ENCODE measurements at regions not wholly inside any gene's neighbourhood (a gene's known extent, or its start where the extent isn't known, plus 50 kb on each side); places are given as distances from the start of the nearest gene placed in this dataset.

DNA sequence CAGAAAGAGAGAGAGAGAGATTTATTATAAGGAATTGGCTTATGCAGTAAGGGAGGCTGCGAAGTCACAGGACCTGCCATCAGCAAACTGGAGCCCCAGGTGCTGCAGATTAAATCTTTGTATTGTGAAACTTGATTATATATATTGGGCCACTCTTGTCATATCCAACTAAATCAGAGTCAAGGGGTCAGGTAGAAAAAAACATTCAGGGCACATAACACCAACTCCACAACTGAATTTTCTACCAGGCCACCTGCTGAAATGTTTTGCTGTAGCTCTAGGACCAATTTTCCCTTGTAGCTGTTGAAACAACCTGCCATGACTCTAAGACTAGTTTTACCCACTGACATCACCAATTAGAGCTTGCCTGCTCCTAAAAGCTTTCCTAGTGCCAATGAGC is 1240.8 kb downstream of the SLC16A7 start:
- TF ChIP-seq POLR2AphosphoS5 (IDR thresholded peaks at IDR 0.05; ENCODE audit: low read depth, low read length) (no peak), CBX3 (IDR thresholded peaks at IDR 0.05; ENCODE audit: low read depth) (no peak), EZH2 (IDR thresholded peaks at IDR 0.05) (no peak), CEBPB (IDR thresholded peaks at IDR 0.05; ENCODE audit: low read depth) (no peak), POLR2A (IDR thresholded peaks at IDR 0.05; ENCODE audit: borderline replicate concordance, extremely low read depth, insufficient read depth, insufficient read length) (no peak), YY1 (IDR thresholded peaks at IDR 0.05; ENCODE audit: extremely low read depth, insufficient replicate concordance, low read depth, low read length) (no peak), EGR1 (IDR thresholded peaks at IDR 0.05; ENCODE audit: low read depth) (no peak)
- TF ChIP-seq, protein P1, sequence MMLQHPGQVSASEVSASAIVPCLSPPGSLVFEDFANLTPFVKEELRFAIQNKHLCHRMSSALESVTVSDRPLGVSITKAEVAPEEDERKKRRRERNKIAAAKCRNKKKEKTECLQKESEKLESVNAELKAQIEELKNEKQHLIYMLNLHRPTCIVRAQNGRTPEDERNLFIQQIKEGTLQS (IDR thresholded peaks at IDR 0.05) = no peak
- TF ChIP-seq, protein P2, sequence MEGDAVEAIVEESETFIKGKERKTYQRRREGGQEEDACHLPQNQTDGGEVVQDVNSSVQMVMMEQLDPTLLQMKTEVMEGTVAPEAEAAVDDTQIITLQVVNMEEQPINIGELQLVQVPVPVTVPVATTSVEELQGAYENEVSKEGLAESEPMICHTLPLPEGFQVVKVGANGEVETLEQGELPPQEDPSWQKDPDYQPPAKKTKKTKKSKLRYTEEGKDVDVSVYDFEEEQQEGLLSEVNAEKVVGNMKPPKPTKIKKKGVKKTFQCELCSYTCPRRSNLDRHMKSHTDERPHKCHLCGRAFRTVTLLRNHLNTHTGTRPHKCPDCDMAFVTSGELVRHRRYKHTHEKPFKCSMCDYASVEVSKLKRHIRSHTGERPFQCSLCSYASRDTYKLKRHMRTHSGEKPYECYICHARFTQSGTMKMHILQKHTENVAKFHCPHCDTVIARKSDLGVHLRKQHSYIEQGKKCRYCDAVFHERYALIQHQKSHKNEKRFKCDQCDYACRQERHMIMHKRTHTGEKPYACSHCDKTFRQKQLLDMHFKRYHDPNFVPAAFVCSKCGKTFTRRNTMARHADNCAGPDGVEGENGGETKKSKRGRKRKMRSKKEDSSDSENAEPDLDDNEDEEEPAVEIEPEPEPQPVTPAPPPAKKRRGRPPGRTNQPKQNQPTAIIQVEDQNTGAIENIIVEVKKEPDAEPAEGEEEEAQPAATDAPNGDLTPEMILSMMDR (IDR thresholded peaks at IDR 0.05 in 2 of 3, conservative IDR thresholded peaks at IDR 0.05 in 1 of 3; ENCODE audit: borderline replicate concordance in 1 of 3, insufficient read depth in 1 of 3, low read depth in 2 of 3, low read length in 2 of 3) = no peak
- TF ChIP-seq, protein P3, sequence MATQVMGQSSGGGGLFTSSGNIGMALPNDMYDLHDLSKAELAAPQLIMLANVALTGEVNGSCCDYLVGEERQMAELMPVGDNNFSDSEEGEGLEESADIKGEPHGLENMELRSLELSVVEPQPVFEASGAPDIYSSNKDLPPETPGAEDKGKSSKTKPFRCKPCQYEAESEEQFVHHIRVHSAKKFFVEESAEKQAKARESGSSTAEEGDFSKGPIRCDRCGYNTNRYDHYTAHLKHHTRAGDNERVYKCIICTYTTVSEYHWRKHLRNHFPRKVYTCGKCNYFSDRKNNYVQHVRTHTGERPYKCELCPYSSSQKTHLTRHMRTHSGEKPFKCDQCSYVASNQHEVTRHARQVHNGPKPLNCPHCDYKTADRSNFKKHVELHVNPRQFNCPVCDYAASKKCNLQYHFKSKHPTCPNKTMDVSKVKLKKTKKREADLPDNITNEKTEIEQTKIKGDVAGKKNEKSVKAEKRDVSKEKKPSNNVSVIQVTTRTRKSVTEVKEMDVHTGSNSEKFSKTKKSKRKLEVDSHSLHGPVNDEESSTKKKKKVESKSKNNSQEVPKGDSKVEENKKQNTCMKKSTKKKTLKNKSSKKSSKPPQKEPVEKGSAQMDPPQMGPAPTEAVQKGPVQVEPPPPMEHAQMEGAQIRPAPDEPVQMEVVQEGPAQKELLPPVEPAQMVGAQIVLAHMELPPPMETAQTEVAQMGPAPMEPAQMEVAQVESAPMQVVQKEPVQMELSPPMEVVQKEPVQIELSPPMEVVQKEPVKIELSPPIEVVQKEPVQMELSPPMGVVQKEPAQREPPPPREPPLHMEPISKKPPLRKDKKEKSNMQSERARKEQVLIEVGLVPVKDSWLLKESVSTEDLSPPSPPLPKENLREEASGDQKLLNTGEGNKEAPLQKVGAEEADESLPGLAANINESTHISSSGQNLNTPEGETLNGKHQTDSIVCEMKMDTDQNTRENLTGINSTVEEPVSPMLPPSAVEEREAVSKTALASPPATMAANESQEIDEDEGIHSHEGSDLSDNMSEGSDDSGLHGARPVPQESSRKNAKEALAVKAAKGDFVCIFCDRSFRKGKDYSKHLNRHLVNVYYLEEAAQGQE (IDR thresholded peaks at IDR 0.05; ENCODE audit: low read depth) = no peak
